Left lung (tissue), 4 donors: ENCODE measurements at regions not wholly inside any gene's neighbourhood (a gene's known extent, or its start where the extent isn't known, plus 50 kb on each side); places are given as distances from the start of the nearest gene placed in this dataset.

Experiments used
- ATAC-seq: fragments of 200-7000 bp; cut with Tn5 transposase; one replicate; pipeline ENCODE4 v1.9.1; 2020; ENCODE audit warnings: moderate library complexity
- DNase-seq, 4 donors: peaks; one replicate each; pipeline ENCODE4 v3.0.0-alpha.2; 2013 to 2020
- H3K27ac ChIP-seq, 2 donors: fragments of 200-600 bp; sonication (generic) in 1 of 2; one replicate each; pipeline versions ENCODE4 v1.5.0 to v1.8.0; 2020 to 2021
- H3K27me3 ChIP-seq, 2 donors: fragments of 200-600 bp; sonication (generic) in 1 of 2; one replicate each; pipeline versions ENCODE4 v1.5.0 to v1.8.0; 2020 to 2021
- H3K36me3 ChIP-seq, 2 donors: fragments of 200-600 bp; sonication (generic) in 1 of 2; one replicate each; pipeline versions ENCODE4 v1.5.0 to v1.8.0; 2020 to 2021
- H3K4me1 ChIP-seq, 2 donors: fragments of 200-600 bp; one replicate each; pipeline ENCODE4 v1.8.0; 2021
- H3K4me3 ChIP-seq, 2 donors: fragments of 200-600 bp; sonication (generic) in 1 of 2; one replicate each; pipeline versions ENCODE4 v1.5.0 to v1.8.0; 2020 to 2021; ENCODE audit warnings: mild to moderate bottlenecking in 1 of 2
- H3K9me3 ChIP-seq, 2 donors: fragments of 200-600 bp; sonication (generic) in 1 of 2; one replicate each; pipeline versions ENCODE4 v1.5.0 to v1.8.0; 2020 to 2021
- CTCF ChIP-seq, 2 donors: fragments of 200-600 bp; sonication (generic) in 1 of 2; IDR thresholded peaks; one replicate each; pipeline versions ENCODE4 v1.5.0 to v1.8.0; 2021; ENCODE audit warnings: antibody characterized with exemption in 2 of 2
- intact Hi-C, 2 donors: fragments of 100-400 bp; cut with DNase I; formaldehyde crosslinking; loops; one replicate each; pipeline versions ENCODE4 v1.11.2 to v1.14.2; 2022
- donor health status: DM: no; HTN: yes; CAD: no.
- donor health status: DM: no; HTN: no; CAD: no.

- H3K4me1 ChIP-seq = no peaks in the 10 kb centered on the region
- no peak overlapping the region for H3K27ac ChIP-seq
- H3K36me3 ChIP-seq = no peaks in the 10 kb centered on the region
- H3K27me3 ChIP-seq = peaks cover 0 to 4% of the 10 kb centered on the region in 2 donors
- TF ChIP-seq CTCF (IDR thresholded peaks at IDR 0.05) = no peak
- DNase-seq (no peak), ATAC-seq (no peak)
- intact Hi-C loops = no loop called here
- no peak overlapping the region for H3K4me3 ChIP-seq
- H3K9me3 ChIP-seq = no peaks in the 10 kb centered on the region
Measured at GRCh38 chr1:10857687-10858086, 61.2 kb upstream of the CASZ1 start.

- TF ChIP-seq CTCF (IDR thresholded peaks at IDR 0.05) = no peak
- no peak for DNase-seq
- no peak overlapping the region for H3K4me3 ChIP-seq
- H3K9me3 ChIP-seq = no peaks in the 10 kb centered on the region
- intact Hi-C loops = loop anchor here in 1 of 2 donors (10.0 kb wide), 1 partner anchor 365 kb away; no protein-coding TSS in a partner anchor
- peaks cover 1 to 24% of the 10 kb centered on the region in 2 donors for H3K27me3 ChIP-seq
- no peaks in the 10 kb centered on the region for H3K4me1 ChIP-seq
- no peaks in the 10 kb centered on the region for H3K36me3 ChIP-seq
- no peak for ATAC-seq
- H3K27ac ChIP-seq = no peak overlapping the region
Measured at GRCh38 chr1:10860218-10860617, 63.8 kb upstream of the CASZ1 start.

GRCh38 chr1:10860682-10861081, 64.2 kb upstream of the CASZ1 start:
- intact Hi-C loops = loop anchor here in 1 of 2 donors (10.0 kb wide), 1 partner anchor 366 kb away; no protein-coding TSS in a partner anchor
- DNase-seq = peak in 1 of 4 donors; percentile 35
- no peak for TF ChIP-seq CTCF (IDR thresholded peaks at IDR 0.05)
- no peaks in the 10 kb centered on the region for H3K36me3 ChIP-seq
- H3K27me3 ChIP-seq = peaks cover 5 to 28% of the 10 kb centered on the region in 2 donors
- H3K4me1 ChIP-seq = no peaks in the 10 kb centered on the region
- no peaks in the 10 kb centered on the region for H3K9me3 ChIP-seq
- peak; percentile 87 for ATAC-seq
- H3K4me3 ChIP-seq = no peak overlapping the region
- H3K27ac ChIP-seq = no peak overlapping the region

GRCh38 chr1:10861822-10862221, 65.4 kb upstream of the CASZ1 start:
- Histone ChIP-seq H3K27ac (no peak overlapping the region), H3K27me3 (peaks cover 5 to 40% of the 10 kb centered on the region in 2 donors), H3K4me1 (peaks cover 0 to 6% of the 10 kb centered on the region in 2 donors), H3K9me3 (no peaks in the 10 kb centered on the region), H3K4me3 (no peak overlapping the region), H3K36me3 (no peaks in the 10 kb centered on the region)
- TF ChIP-seq CTCF (IDR thresholded peaks at IDR 0.05) = no peak
- intact Hi-C loops = loop anchor here in 1 of 2 donors (10.0 kb wide), 1 partner anchor 367 kb away; no protein-coding TSS in a partner anchor
- DNase-seq = no peak
- no peak for ATAC-seq

GRCh38 chr1:10862743-10863335, 66.4 kb upstream of the CASZ1 start:
- intact Hi-C loops = loop anchor here in 1 of 2 donors (10.0 kb wide), 1 partner anchor 368 kb away; no protein-coding TSS in a partner anchor

More at GRCh38 chr1:10862743-10863335, 66.4 kb upstream of the CASZ1 start:
- H3K4me1 ChIP-seq = peaks cover 0 to 15% of the 10 kb centered on the region in 2 donors
- no peak overlapping the region for H3K4me3 ChIP-seq
- DNase-seq = no peak
- no peak for ATAC-seq
- H3K27ac ChIP-seq = no peak overlapping the region
- H3K27me3 ChIP-seq = peaks cover 5 to 50% of the 10 kb centered on the region in 2 donors
- no peaks in the 10 kb centered on the region for H3K36me3 ChIP-seq
- no peaks in the 10 kb centered on the region for H3K9me3 ChIP-seq
- no peak for TF ChIP-seq CTCF (IDR thresholded peaks at IDR 0.05)
